Right cardiac atrium (tissue), 5 donors: ENCODE measurements at regions not wholly inside any gene's neighbourhood (a gene's known extent, or its start where the extent isn't known, plus 50 kb on each side); places are given as distances from the start of the nearest gene placed in this dataset.
"Not testable (repeated sequence)": the region's sequence is repeated elsewhere in the genome, so short reads cannot be mapped to it uniquely, and the experiment has no call there.

Source experiments
- ATAC-seq, 2 donors: fragments of 200-7000 bp; cut with Tn5 transposase; one replicate each; pipeline versions ENCODE4 v1.8.0 to v1.9.1; 2020; ENCODE audit warnings: moderate library complexity in 2 of 2, mild to moderate bottlenecking in 1 of 2
- DNase-seq, 3 donors: peaks; one replicate each; pipeline ENCODE4 v3.0.0-alpha.2; 2020
- H3K27ac ChIP-seq: one replicate; pipeline ENCODE4 v1.5.1; 2013; ENCODE audit warnings: mild to moderate bottlenecking, low read length, control low read depth, moderate library complexity
- H3K27me3 ChIP-seq: one replicate; pipeline ENCODE4 v1.6.1; 2013; ENCODE audit not compliant: control insufficient read depth, insufficient read depth
- H3K4me1 ChIP-seq: one replicate; pipeline ENCODE4 v1.6.1; 2013; ENCODE audit warnings: low read length; ENCODE audit not compliant: control insufficient read depth, insufficient read depth
- H3K4me3 ChIP-seq: one replicate; pipeline ENCODE4 v1.5.1; 2013; ENCODE audit warnings: low read length, control low read depth
- H3K9me3 ChIP-seq: one replicate; pipeline ENCODE4 v1.6.1; 2013; ENCODE audit warnings: low read length; ENCODE audit not compliant: control insufficient read depth
- WGBS: extraction: QIAGEN DNeasy Blood & Tissue Kit; methylation state at CpG from one replicate; pipeline ENCODE4 v1.1.7; 2013; 5-methylcytosine and 5-hydroxymethylcytosine counted together
- intact Hi-C, 4 donors: fragments of 100-400 bp; cut with DNase I; formaldehyde crosslinking; loops; one replicate each; pipeline versions ENCODE4 v1.11.0 to v1.14.0; 2022 to 2023
- donor health status: healthy with polysubstance abuse.
- donor health status: DM: no; HTN: yes; CAD: no.
- donor health status: DM: no; HTN: no; CAD: no.
- donor health status: DM: no; HTN: yes; CAD: no; lungs with severe emphysema.
- donor health status: DM: yes; HTN: yes; CAD: no.

DNA sequence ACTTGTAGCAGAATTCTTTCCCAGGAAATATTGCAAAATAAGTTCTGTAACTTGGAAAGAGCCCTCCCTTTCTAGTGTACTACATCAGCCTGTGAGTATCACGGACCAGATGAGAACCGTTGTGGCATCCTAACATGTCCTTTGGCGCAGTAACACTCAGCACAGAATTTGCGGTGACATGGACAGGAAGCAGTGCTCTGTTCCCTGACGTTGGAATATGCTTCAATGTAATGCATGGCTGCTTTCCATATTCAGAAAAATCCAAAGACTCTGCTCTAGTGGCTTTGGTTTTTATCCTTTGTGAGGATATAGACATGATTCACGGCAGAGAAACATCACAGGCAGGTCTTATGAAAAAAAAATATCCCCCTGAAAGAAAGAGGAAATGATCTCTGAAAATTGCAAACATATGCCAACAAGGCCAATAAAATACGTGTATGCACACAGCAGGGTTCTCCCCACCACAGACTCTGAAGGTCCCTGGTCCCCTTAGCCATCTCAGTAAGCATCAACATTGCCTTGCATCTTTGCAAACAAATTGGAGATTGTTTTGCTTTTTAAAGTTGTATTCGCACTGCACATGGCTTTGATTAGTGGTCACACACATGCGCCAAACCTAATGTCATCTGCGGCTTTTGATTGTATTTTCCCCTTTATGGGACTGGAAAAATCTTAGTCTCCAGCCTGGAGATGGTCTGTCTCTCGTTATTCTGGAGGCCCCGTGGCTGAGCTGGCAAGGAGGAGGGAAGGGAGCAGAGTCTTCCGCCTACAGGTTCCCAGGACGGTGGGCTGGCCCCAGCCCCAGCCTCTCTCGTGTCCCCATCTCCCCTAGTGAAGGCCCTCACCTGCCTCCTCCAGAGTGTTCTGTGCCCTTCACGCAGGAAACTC lies 122.9 kb downstream of the COPS8 start:
- Histone ChIP-seq H3K9me3 (no peaks in the 10 kb centered on the region), H3K27me3 (no peaks in the 10 kb centered on the region), H3K4me1 (peaks cover 2% of the 10 kb centered on the region), H3K4me3 (no peak overlapping the region), H3K27ac (peak overlapping the region; percentile 76)
- 54% methylated on average over 16 of the region's 16 CpGs for whole genome bisulfite sequencing
- DNase-seq (peak in 1 of 3 donors; percentile 44), ATAC-seq (peak; percentile 51 to 70)
- intact Hi-C loops = no loop called here

DNA sequence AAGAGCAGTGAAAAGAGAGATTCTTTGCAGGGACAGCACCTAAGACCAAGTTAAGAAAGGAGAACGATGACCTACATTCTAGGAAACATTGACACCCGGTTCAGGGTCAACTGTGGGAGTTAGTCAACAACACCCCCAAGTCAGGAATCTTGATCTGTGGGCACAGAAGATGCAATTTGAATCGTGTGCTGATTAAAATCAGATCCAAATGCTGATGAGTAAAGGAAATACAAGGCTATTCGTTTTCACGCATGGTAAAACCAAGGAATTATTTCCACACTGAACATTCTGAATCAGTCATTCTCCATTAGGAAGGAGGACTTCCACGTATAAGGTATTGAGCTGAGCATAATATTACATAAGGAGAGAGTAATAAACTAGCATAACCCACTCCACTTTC lies 124.2 kb downstream of the COPS8 start:
- Histone ChIP-seq H3K4me1 (peaks cover 2% of the 10 kb centered on the region), H3K4me3 (no peak overlapping the region), H3K27me3 (no peaks in the 10 kb centered on the region), H3K27ac (no peak overlapping the region), H3K9me3 (no peaks in the 10 kb centered on the region)
- 85% methylated on average over 6 of the region's 6 CpGs for WGBS
- ATAC-seq = no peak
- DNase-seq = no peak
- intact Hi-C loops = no loop called here

DNA sequence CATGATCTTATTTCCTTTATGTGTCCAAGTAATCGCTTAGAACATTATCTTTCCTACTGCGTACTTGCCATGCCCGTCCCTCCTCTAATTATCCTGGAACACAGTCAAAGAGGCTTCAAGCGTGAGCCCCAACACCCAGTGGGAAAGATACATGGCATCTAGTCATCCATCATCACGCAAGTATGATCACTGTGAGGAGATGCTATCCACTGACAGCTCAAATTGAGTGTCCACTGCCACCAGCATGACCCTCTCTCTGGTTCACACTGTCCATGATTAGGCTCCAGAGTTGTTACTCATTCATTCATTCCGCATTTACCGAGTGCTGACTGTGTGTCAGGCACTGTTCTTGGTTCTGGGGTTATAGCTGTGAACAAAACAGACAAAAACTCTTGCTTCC lies 124.6 kb downstream of the COPS8 start:
- Histone ChIP-seq H3K27ac (peak overlapping the region; percentile 78), H3K4me3 (no peak overlapping the region), H3K4me1 (peaks cover 2% of the 10 kb centered on the region), H3K9me3 (no peaks in the 10 kb centered on the region), H3K27me3 (no peaks in the 10 kb centered on the region)
- 72% methylated on average over 7 of the region's 7 CpGs for WGBS
- intact Hi-C loops = no loop called here
- no peak for DNase-seq
- peak; percentile 2 to 47 for ATAC-seq

DNA sequence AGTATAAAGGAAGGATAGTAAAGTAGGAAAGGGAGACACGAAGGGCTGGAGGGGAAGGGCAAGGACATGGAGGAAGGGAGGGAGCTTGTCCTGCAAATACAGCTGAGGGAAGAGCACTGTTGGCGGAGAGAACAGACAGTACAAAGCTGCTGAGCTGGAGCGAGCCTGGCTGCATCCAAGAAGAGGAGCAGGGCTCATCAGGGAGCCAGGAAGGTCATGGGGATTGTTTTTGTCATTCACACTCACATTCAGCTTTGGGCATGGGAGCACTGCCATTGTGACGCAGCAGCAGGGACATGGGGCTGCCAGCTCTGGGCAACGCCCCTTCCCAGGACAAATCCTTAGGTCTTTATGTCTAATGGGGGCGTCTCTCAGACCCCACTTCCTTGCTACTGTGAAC lies 125.1 kb downstream of the COPS8 start:
- peaks cover 2% of the 10 kb centered on the region for H3K4me1 ChIP-seq
- H3K9me3 ChIP-seq = no peaks in the 10 kb centered on the region
- H3K4me3 ChIP-seq = no peak overlapping the region
- DNase-seq (no peak), ATAC-seq (peak; percentile 6 to 7)
- H3K27ac ChIP-seq = peak overlapping the region; percentile 78
- intact Hi-C loops = no loop called here
- WGBS = 62% methylated on average over 6 of the region's 6 CpGs
- H3K27me3 ChIP-seq = no peaks in the 10 kb centered on the region

DNA sequence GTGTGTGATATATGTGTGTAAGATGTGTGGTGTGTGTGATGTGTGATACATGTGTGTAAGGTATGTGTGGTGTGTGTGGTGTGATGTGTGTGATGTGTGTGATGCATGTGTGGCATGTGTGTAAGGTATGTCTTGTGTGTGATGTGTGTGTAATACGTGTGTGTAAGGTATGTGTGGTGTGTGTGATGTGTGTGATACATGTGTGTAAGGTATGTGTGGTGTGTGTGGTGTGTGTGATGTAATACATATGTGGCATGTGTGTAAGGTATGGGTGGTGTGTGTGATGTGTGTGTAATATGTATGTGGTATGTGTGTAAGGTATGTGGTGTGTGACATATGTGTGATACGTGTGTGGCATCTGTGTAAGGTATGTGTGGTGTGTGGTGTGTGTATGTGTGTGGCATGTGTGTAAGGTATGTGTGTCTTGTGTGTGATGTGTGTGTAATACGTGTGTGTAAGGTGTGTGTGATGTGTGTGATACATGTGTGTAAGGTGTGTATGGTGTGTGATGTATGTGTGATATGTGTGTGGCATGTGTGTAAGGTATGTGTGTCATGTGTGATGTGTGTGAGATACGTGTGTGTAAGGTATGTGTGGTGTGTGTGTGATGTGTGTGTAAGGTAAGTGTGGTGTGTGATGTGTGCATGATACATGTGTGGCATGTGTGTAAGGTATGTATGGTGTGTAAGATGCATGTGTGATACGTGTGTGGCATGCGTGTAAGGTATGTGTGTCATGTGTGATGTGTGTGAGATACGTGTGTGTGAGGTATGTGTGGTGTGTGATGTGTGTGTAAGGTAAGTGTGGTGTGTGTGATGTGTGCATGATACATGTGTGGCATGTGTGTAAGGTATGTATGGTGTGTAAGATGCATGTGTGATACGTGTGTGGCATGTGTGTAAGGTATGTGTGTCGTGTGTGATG lies 126.9 kb downstream of the COPS8 start:
- H3K9me3 ChIP-seq, H3K27me3 ChIP-seq, ATAC-seq, H3K4me1 ChIP-seq, intact Hi-C loops, DNase-seq, H3K4me3 ChIP-seq: not testable (repeated sequence)
- WGBS = 96% methylated on average over 9 of the region's 9 CpGs
- H3K27ac ChIP-seq = peak overlapping the region; percentile 59

DNA sequence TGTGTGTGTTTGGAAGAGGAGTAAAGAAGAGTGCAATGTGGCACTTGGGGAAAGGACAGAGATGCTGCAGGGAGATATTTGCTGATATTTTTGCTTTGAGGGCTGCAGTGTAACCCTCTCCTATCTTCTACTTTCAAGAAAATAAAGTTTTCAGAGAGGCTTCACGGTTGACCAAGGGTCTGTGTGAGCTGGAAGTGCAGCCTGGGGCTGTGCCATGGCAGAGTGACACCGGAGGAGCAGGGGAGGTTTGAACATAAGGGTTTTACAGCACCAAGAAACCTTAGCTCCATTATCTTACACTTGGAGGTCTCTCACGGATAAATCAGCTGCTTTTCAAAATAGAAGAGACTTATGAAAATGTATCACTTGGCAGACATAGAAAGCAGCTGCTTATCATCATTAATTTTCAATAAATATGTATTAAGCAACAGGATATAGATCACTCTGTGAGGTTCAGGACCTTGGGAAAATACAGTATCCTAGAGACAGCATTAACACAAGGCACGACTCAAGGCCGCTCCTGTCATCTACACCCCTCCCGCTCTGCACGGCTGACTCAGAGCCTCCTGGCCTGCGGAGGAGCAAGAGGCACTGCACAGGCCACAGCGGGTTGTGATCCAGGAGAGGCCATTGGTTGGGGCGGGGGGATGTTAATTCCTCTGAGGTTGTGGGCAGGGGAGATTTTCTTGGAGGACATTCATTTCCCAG lies 127.8 kb downstream of the COPS8 start:
- 52% methylated on average over 10 of the region's 10 CpGs for WGBS
- peak overlapping the region; percentile 59 for H3K27ac ChIP-seq
- peak; percentile 78 to 86 (median 83) for DNase-seq

DNA sequence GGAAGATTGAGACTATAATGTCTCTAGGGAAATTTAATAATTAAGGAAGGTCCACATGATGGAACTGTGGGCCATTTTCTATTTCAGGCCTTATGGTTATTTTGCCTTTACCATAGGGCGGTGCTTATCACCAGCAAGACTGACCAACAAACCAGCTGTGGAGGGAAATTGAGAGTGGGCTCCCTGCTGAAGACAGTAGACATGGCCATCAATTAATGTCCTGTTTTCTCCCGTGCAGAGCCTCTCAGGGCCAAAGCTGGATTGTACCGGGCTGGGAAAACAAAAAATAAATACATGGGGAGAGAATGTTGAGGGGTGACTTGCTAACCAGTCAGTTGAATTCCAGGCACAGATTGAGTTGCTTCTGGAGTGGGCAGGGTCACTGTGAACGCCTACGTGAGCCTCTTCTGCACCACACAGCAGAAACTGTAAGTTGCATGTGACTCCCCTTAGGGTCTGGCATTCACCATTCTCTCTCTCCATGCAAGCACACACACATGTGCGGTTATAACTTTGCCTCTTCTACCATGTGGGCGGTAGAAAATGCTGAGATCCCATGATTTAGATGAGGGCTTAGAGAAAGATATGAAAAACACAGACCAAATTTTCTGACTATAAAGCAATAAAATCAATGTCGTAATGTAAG lies 128.5 kb downstream of the COPS8 start:
- Histone ChIP-seq H3K27me3 (no peaks in the 10 kb centered on the region), H3K4me3 (no peak overlapping the region), H3K4me1 (no peaks in the 10 kb centered on the region), H3K9me3 (no peaks in the 10 kb centered on the region), H3K27ac (peak overlapping the region; percentile 36)
- DNase-seq (no peak), ATAC-seq (no peak)
- 88% methylated on average over 8 of the region's 8 CpGs for WGBS
- intact Hi-C loops = no loop called here

More for the DNA sequence above, 127.8 kb downstream of the COPS8 start:
- Histone ChIP-seq H3K4me3 (no peak overlapping the region), H3K27me3 (no peaks in the 10 kb centered on the region), H3K9me3 (no peaks in the 10 kb centered on the region), H3K4me1 (peaks cover 2% of the 10 kb centered on the region)
- ATAC-seq = peak; percentile 82 to 83
- intact Hi-C loops = no loop called here

- DNase-seq (no peak), ATAC-seq (no peak)
- intact Hi-C loops = no loop called here
- Histone ChIP-seq H3K4me1 (no peaks in the 10 kb centered on the region), H3K27ac (no peak overlapping the region), H3K4me3 (no peak overlapping the region), H3K9me3 (no peaks in the 10 kb centered on the region), H3K27me3 (no peaks in the 10 kb centered on the region)
- WGBS = 92% methylated on average over 2 of the region's 2 CpGs
Observed at GRCh38 chr2:237214963-237215362, 129.3 kb downstream of the COPS8 start.

- intact Hi-C loops = no loop called here
- H3K27ac ChIP-seq = no peak overlapping the region
- H3K9me3 ChIP-seq = no peaks in the 10 kb centered on the region
- WGBS = 84% methylated on average over 7 of the region's 7 CpGs
- ATAC-seq (no peak), DNase-seq (no peak)
- no peak overlapping the region for H3K4me3 ChIP-seq
- H3K27me3 ChIP-seq = no peaks in the 10 kb centered on the region
- H3K4me1 ChIP-seq = peaks cover 1% of the 10 kb centered on the region
Observed at GRCh38 chr2:237217995-237218616, 132.4 kb downstream of the COPS8 start.

DNA sequence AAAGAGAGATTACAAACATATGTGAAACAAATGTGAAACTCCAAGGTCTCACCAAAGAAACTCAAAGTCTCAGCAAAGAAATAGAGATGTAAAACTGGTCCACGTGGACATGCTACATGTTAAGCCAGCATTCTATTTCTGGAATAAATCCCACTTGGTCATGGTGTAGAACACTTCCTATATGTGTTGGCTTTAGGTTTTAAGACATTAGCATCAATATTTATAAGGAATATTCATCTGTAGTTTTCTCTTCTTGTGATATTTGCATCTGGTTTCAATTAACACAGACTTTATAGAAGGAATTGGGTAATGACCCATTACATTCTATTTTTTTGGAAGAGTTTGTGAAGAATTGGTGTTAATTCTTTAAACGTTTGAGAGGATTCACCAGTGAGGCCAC lies 133.1 kb downstream of the COPS8 start:
- 60% methylated on average over 2 of the region's 2 CpGs for WGBS
- Histone ChIP-seq H3K27me3 (no peaks in the 10 kb centered on the region), H3K4me3 (no peak overlapping the region), H3K27ac (no peak overlapping the region), H3K4me1 (peaks cover 7% of the 10 kb centered on the region), H3K9me3 (no peaks in the 10 kb centered on the region)
- intact Hi-C loops = no loop called here
- DNase-seq = no peak
- no peak for ATAC-seq
